Astrocyte (in vitro differentiated cells and primary cell): ENCODE measurements at regions not wholly inside any gene's neighbourhood (a gene's known extent, or its start where the extent isn't known, plus 50 kb on each side); places are given as distances from the start of the nearest gene placed in this dataset.

Experiments
- EZH2 ChIP-seq: IDR thresholded peaks from 2 replicates; pipeline ENCODE4 v1.6.1; 2012; ENCODE audit warnings: mild to moderate bottlenecking, low read length, inconsistent platforms; ENCODE audit not compliant: insufficient read depth
- TF ChIP-seq, protein P1 (sequence below): IDR thresholded peaks from 2 replicates; pipeline ENCODE4 v1.5.1; 2011; ENCODE audit warnings: low read depth, mild to moderate bottlenecking, inconsistent platforms, low read length, moderate library complexity; ENCODE audit not compliant: insufficient read depth

DNA sequence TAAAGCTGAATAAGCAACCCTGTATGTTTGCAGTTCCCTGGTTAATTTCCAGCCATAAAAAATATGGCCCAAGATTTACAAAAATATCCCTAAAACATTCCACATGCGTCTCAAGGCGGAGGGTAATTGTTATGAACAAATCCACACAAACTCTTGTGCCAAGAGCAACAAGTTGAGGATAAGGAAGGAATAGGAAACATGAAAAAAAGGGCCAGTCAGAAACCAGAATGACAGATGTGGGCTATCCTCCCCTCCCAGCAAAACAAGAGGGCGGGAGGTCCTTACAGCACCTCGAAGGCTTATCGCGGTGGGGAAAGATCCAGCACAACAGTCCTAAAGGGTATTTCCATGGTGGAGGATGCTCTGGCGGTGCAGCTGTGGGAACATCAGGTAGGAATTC, 155.6 kb upstream of the HES1 start:
- TF ChIP-seq, protein P1, sequence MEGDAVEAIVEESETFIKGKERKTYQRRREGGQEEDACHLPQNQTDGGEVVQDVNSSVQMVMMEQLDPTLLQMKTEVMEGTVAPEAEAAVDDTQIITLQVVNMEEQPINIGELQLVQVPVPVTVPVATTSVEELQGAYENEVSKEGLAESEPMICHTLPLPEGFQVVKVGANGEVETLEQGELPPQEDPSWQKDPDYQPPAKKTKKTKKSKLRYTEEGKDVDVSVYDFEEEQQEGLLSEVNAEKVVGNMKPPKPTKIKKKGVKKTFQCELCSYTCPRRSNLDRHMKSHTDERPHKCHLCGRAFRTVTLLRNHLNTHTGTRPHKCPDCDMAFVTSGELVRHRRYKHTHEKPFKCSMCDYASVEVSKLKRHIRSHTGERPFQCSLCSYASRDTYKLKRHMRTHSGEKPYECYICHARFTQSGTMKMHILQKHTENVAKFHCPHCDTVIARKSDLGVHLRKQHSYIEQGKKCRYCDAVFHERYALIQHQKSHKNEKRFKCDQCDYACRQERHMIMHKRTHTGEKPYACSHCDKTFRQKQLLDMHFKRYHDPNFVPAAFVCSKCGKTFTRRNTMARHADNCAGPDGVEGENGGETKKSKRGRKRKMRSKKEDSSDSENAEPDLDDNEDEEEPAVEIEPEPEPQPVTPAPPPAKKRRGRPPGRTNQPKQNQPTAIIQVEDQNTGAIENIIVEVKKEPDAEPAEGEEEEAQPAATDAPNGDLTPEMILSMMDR = no peak
- no peak for TF ChIP-seq EZH2
